BJ (cell line): ENCODE measurements at regions not wholly inside any gene's neighbourhood (a gene's known extent, or its start where the extent isn't known, plus 50 kb on each side); places are given as distances from the start of the nearest gene placed in this dataset.

Experiments used
- CTCF ChIA-PET: fragments of 350-600 bp; formaldehyde crosslinking; extraction: SDS; loops from one replicate; lab custom pipeline; 2021; ENCODE audit warnings: antibody characterized with exemption, inconsistent platforms; lab: Yijun Ruan, JAX
- POLR2A ChIA-PET: fragments of 300-600 bp; sonication (Branson Sonifier 250); formaldehyde crosslinking; extraction: SDS; loops from one replicate; lab custom pipeline; 2021; ENCODE audit warnings: antibody characterized with exemption; lab: Charles Lee
- DNase-seq: peaks from one replicate; pipeline ENCODE4 v3.0.0-alpha.2; 2011; ENCODE audit warnings: low read depth
- H3K27me3 ChIP-seq: 2 replicates; pipeline ENCODE4 v1.6.0; 2011; ENCODE audit warnings: low read length; ENCODE audit not compliant: control insufficient read depth, insufficient read depth
- H3K36me3 ChIP-seq: 2 replicates; pipeline ENCODE4 v1.5.1; 2011; ENCODE audit warnings: low read length; ENCODE audit not compliant: control insufficient read depth, insufficient read depth
- H3K4me3 ChIP-seq: 2 replicates; pipeline ENCODE4 v1.5.1; 2011; ENCODE audit warnings: low read depth, mild to moderate bottlenecking, control low read depth, low read length
- TF ChIP-seq, protein P1 (sequence below): IDR thresholded peaks from 2 replicates; pipeline ENCODE4 v1.5.1; 2011; ENCODE audit warnings: low read depth, mild to moderate bottlenecking, control low read depth, inconsistent platforms, low read length, moderate library complexity; ENCODE audit not compliant: insufficient read depth

DNA sequence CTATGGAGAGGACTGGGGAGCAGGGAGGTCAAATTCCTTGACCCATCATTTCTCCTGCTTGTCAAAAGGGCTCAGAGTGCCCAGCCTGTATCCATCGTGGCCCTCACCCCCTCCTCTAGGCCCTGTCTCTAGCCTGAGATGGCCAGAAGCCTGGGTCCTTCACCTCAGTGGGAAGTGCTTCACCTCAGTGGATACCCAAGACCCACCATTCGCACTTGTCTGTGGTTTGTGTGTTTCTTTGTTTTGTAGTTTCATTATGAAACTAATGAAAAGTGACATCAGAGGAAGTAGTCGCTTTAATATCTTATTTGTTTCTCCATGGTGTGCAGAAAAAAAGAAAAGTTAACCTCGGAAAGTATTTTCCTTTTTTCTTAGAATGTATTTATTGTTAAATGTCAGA is 194.0 kb upstream of the CADM1 start:
- DNase-seq, result no peak
- H3K27me3 ChIP-seq, result no peaks in the 10 kb centered on the region; the same call in 1 of the 2 replicates
- ChIA-PET CTCF (no interaction called here), POLR2A (no interaction called here)
- H3K36me3 ChIP-seq, result no peaks in the 10 kb centered on the region
- no peak overlapping the region for H3K4me3 ChIP-seq
- TF ChIP-seq, protein P1, sequence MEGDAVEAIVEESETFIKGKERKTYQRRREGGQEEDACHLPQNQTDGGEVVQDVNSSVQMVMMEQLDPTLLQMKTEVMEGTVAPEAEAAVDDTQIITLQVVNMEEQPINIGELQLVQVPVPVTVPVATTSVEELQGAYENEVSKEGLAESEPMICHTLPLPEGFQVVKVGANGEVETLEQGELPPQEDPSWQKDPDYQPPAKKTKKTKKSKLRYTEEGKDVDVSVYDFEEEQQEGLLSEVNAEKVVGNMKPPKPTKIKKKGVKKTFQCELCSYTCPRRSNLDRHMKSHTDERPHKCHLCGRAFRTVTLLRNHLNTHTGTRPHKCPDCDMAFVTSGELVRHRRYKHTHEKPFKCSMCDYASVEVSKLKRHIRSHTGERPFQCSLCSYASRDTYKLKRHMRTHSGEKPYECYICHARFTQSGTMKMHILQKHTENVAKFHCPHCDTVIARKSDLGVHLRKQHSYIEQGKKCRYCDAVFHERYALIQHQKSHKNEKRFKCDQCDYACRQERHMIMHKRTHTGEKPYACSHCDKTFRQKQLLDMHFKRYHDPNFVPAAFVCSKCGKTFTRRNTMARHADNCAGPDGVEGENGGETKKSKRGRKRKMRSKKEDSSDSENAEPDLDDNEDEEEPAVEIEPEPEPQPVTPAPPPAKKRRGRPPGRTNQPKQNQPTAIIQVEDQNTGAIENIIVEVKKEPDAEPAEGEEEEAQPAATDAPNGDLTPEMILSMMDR, result no peak

DNA sequence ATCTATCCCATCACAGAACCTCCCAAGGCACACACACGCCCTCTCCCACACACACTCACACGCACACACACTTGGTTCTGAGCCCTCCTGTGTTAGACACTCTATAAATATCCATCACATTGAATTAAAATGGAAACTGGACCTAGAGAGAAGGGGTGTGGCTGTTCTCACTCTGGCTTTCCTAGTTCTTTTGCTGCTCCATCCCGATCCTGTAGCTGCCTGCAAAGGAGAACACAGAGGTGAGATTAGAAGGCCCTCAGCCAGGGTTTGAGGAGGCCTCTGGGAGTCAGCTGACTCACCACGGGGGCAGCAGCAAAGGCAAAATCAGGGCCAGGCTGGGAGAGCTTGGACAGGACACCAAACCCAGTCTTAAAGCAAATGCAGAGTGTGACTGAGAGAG is 192.3 kb upstream of the CADM1 start:
- ChIA-PET CTCF (interaction anchor here (0.9 kb wide), 1 partner anchor 145 kb away, joined by 3 read pairs; no protein-coding TSS in a partner anchor), POLR2A (no interaction called here)
- TF ChIP-seq, protein P1, result no peak
- no peak for DNase-seq
- H3K36me3 ChIP-seq, result no peaks in the 10 kb centered on the region
- no peaks in the 10 kb centered on the region; the same call in 1 of the 2 replicates for H3K27me3 ChIP-seq
- H3K4me3 ChIP-seq, result no peak overlapping the region

DNA sequence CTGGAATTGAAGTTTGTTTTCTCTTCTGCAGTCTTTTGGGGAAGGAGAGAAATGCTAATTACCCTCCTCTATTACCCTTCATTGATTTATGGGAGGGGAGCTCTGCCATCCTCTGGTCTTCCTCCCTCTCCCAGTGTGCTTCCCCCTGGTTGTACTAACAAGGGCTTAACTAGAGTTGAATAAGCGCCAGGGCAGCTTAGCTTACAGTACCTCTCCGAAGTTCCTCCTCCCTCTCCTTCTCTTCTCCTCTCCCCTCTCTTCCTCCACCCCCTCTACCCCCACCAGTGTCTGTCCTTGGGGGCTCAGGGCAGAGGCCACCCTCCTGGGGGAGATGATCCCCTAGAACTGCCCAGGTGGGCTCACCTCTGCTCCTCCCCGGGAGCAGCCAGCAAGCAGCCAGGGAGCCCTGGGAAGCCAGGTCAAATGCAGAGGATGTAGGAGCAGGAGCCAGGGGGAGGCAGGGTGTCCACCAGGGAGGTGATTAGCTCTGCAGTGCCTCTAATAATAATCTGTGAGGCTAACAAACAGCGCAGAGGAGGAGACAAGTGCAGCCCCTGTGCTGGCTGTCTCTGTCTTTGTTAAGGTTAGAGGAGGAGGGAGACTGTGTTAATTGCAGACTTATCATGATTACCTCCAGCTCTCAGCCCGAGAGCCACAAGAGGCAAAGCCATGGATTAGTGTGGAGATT is 191.6 kb upstream of the CADM1 start:
- TF ChIP-seq, protein P1, result no peak
- Histone ChIP-seq H3K4me3 (no peak overlapping the region), H3K27me3 (no peaks in the 10 kb centered on the region; the same call in 1 of the 2 replicates), H3K36me3 (no peaks in the 10 kb centered on the region)
- CTCF ChIA-PET, result no interaction called here
- DNase-seq, result no peak
- POLR2A ChIA-PET, result no interaction called here

DNA sequence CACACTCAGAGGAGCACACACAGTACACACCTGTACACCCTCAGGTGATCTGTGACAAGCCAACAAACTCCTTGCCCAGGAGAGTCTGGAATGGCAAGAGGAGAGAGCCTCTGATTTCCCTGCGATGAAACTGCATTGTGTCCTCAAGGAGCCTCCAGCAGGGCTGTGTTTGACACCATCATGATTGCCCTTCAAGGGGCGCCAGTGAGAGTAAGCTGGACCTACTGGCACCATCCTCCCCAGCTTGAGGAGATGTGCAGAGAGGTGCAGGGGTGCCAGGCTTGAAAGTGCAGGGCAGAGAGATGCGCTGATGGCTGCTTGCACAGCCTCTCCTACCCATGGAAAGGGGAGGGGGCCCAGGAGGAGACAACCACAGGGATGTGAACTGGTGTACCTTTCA is 188.8 kb upstream of the CADM1 start:
- peaks cover 4% of the 10 kb centered on the region for H3K27me3 ChIP-seq
- no peaks in the 10 kb centered on the region for H3K36me3 ChIP-seq
- TF ChIP-seq, protein P1, result no peak
- H3K4me3 ChIP-seq, result no peak overlapping the region
- DNase-seq, result no peak
- ChIA-PET CTCF (no interaction called here), POLR2A (no interaction called here)

DNA sequence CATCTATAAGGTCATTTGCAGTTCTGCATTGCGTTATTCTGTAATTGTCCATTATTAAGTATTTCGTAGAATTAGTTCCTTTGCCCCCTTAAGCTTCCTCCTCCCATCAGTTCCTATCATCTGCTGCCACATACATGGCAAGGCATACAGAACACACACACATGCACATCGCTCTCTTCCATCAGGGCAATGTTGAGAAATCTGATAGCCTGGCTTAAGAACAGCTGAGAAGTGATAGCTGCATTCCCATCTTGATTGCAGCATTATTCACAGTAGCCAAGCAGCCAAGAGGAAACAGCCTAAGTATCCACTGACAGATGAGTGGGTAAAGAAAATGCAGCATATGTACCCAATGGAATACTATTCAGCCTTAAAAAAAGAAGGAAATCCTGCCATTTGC is 186.8 kb upstream of the CADM1 start:
- Histone ChIP-seq H3K4me3 (no peak overlapping the region), H3K36me3 (no peaks in the 10 kb centered on the region), H3K27me3 (peaks cover 7% of the 10 kb centered on the region)
- ChIA-PET POLR2A (no interaction called here), CTCF (interaction anchor here (1.5 kb wide), 1 partner anchor 11 kb away, joined by 5 read pairs; no protein-coding TSS in a partner anchor)
- no peak for DNase-seq
- TF ChIP-seq, protein P1, result no peak
